Calu3 (cell line): ENCODE measurements at regions not wholly inside any gene's neighbourhood (a gene's known extent, or its start where the extent isn't known, plus 50 kb on each side); places are given as distances from the start of the nearest gene placed in this dataset.
"Not testable (repeated sequence)": the region's sequence is repeated elsewhere in the genome, so short reads cannot be mapped to it uniquely, and the experiment has no call there.

ENCODE experiments used
- BruUV-seq: library from RNA; stranded (reverse); fragments of 400-500 nt; replicated peaks from 2 replicates; lab custom pipeline; 2021; lab: Mats Ljungman, UMichigan
- CTCF ChIA-PET: fragments of 300-600 bp; sonication (Branson Sonifier 250); formaldehyde crosslinking; loops from one replicate; lab custom pipeline; 2022; ENCODE audit warnings: antibody characterized with exemption; lab: Charles Lee
- DNase-seq: peaks from one replicate; pipeline ENCODE4 v3.0.0; 2022
- H3K27ac Mint-ChIP-seq: one replicate; pipeline ENCODE4 v1.8.0; 2022; ENCODE audit warnings: mixed read lengths; ENCODE audit not compliant: unreplicated experiment
- H3K27me3 Mint-ChIP-seq: one replicate; pipeline ENCODE4 v1.8.0; 2022; ENCODE audit warnings: mixed read lengths; ENCODE audit not compliant: unreplicated experiment
- H3K36me3 Mint-ChIP-seq: one replicate; pipeline ENCODE4 v1.8.0; 2022; ENCODE audit warnings: mild to moderate bottlenecking, moderate library complexity, mixed read lengths; ENCODE audit not compliant: insufficient read depth, unreplicated experiment
- H3K4me1 Mint-ChIP-seq: one replicate; pipeline ENCODE4 v1.8.0; 2022; ENCODE audit warnings: mild to moderate bottlenecking, low read depth, mixed read lengths; ENCODE audit not compliant: unreplicated experiment
- H3K4me3 Mint-ChIP-seq: one replicate; pipeline ENCODE4 v1.8.0; 2022; ENCODE audit warnings: mild to moderate bottlenecking, low read depth, moderate library complexity, mixed read lengths; ENCODE audit not compliant: unreplicated experiment
- H3K9me3 Mint-ChIP-seq: one replicate; pipeline ENCODE4 v1.8.0; 2022; ENCODE audit warnings: low read depth, mixed read lengths; ENCODE audit not compliant: unreplicated experiment
- intact Hi-C: fragments of 100-400 bp; cut with micrococcal nuclease; formaldehyde crosslinking; loops from one replicate; pipeline ENCODE4 v1.10.0; 2022; ENCODE audit not compliant: unreplicated experiment

DNA sequence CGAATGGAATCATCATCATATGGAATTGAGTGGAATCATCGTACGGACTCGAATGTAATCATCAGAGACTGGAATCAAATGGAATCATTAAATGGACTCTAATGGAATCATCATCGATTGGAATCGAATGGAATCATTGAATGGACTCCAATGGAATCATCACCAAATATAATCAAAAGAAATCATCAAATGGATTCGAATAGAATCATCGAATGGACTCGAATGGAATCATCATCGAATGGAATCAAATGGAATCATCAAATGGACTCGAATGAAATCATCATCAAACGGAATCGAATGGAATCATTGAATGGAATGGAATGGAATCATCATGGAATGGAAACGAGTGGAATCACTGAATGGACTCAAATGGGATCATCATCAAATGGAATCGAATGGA is 233.5 kb downstream of the SHCBP1 start:
- CTCF ChIA-PET, H3K27me3 Mint-ChIP-seq, H3K4me3 Mint-ChIP-seq: not testable (repeated sequence)

DNA sequence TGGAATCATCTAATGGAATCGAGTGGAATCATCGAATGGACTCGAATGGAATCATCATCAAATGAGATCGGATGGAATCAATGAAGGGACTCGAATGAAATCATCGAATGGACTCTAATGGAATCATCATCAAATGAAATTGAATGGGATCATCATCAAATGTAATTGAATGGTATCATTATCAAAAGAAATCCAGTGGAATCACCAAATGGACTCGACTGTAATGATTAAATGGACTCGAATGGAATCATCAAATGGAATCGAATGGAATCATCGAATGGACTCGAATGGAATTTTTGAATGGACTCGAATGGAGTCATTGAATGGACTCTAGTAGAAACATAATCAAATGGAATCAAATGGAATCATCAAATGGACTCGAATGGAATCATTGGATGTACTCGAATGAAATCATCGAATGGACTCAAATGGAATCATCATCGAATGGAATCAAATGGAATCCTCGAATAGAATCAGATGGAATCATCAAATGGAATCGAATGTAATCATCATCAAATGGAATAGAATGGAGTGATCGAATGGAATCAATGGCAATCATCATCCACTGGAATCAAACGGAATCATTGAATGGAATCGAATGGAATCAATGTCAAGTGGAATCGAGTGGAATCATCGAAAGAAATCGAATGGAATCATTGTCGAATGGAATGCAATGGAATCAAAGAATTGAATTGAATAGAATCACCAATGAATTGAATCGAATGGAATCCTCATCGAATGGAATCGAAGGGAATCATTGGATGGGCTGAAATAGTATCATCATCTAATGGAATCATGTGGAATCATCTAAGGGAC is 234.2 kb downstream of the SHCBP1 start:
- H3K27me3 Mint-ChIP-seq, H3K36me3 Mint-ChIP-seq, H3K4me3 Mint-ChIP-seq, CTCF ChIA-PET, intact Hi-C loops, H3K27ac Mint-ChIP-seq, BruUV-seq, H3K4me1 Mint-ChIP-seq: not testable (repeated sequence)
- H3K9me3 Mint-ChIP-seq, result peaks cover 12% of the 10 kb centered on the region
- DNase-seq, result peak; percentile 42

More for the DNA sequence above, 233.5 kb downstream of the SHCBP1 start:
- BruUV-seq, H3K4me1 Mint-ChIP-seq, H3K36me3 Mint-ChIP-seq, intact Hi-C loops, H3K27ac Mint-ChIP-seq: not testable (repeated sequence)
- peak; percentile 74 for DNase-seq
- H3K9me3 Mint-ChIP-seq, result peaks cover 12% of the 10 kb centered on the region

DNA sequence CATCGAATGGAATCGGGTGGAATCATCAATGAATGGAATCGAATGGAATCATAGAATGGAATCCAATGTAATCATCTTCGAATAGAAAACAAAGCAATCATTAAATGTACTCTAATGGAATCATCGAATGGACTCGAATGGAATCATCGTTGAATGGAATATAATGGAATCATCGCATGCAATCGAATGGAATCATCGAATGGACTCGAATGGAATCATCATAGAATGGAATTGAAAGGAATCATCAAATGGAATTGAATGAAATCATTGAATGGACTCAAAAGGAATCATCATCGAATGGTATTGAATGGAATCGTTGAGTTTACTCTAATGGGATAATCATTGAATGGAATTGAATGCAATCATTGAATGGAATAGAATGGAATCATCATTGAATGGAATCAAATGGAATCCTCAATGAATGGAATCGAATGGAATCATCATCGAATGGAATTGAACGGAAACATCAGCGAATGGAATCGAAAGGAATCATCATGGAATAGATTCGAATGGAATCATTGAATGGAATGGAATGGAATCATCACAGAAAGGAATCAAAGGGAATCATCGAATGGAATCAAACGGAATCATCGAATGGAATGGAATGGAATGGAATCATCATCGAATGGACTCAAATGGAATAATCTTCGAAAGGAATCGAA is 234.9 kb downstream of the SHCBP1 start:
- H3K27ac Mint-ChIP-seq, H3K36me3 Mint-ChIP-seq, DNase-seq, CTCF ChIA-PET, intact Hi-C loops, H3K4me3 Mint-ChIP-seq, H3K4me1 Mint-ChIP-seq, BruUV-seq, H3K27me3 Mint-ChIP-seq: not testable (repeated sequence)
- peaks cover 12% of the 10 kb centered on the region for H3K9me3 Mint-ChIP-seq

DNA sequence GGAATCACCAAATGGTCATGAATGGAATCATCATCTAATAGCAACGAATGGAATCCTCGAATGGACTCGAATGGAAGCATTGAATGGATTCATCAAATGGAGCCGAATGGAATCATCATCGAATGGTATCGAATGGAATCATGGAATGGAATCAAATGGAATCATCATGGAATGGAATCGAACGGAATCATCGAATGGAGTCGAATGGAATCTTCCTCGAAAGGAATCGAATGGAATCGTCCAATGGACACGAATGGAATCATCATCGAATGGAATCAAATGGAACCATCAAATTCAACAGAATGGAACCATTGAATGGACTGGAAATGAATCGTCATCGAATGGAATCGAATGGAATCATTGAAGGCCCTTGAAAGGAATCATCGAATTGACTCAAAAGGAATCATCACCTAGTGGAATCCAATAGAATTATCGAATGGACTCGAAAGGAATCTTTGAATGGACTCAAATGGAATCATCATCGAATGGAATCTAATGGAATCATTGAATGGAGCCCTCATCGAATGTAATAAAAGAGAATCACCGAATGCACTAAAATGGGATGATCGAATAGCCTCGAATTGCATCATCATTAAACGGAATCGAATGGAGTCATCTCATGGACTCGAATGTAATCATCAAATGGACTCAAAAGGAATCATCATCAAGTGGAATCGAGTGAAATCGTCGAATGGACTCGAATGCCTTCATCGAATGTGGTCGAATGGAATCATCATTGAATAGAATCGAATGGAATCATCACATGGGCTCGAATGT is 236.7 kb downstream of the SHCBP1 start:
- H3K4me3 Mint-ChIP-seq, intact Hi-C loops, H3K4me1 Mint-ChIP-seq, H3K9me3 Mint-ChIP-seq, H3K27ac Mint-ChIP-seq, H3K36me3 Mint-ChIP-seq, CTCF ChIA-PET, BruUV-seq, H3K27me3 Mint-ChIP-seq: not testable (repeated sequence)
- DNase-seq, result peak; percentile 15

GRCh38 chr16:46383581-46383980 is 237.6 kb downstream of the SHCBP1 start:
- H3K4me3 Mint-ChIP-seq, CTCF ChIA-PET, H3K27ac Mint-ChIP-seq, H3K27me3 Mint-ChIP-seq, H3K36me3 Mint-ChIP-seq, H3K4me1 Mint-ChIP-seq, BruUV-seq, H3K9me3 Mint-ChIP-seq, intact Hi-C loops, DNase-seq: not testable (repeated sequence)

- H3K27me3 Mint-ChIP-seq, CTCF ChIA-PET, H3K4me3 Mint-ChIP-seq, H3K36me3 Mint-ChIP-seq, H3K4me1 Mint-ChIP-seq, BruUV-seq, intact Hi-C loops, H3K27ac Mint-ChIP-seq, H3K9me3 Mint-ChIP-seq: not testable (repeated sequence)
- peak; percentile 10 for DNase-seq
These were observed 238.2 kb downstream of the SHCBP1 start for GRCh38 chr16:46382791-46383541.

GRCh38 chr16:46382079-46382478 is 239.1 kb downstream of the SHCBP1 start:
- H3K36me3 Mint-ChIP-seq, H3K4me1 Mint-ChIP-seq, DNase-seq, CTCF ChIA-PET, H3K27me3 Mint-ChIP-seq, H3K4me3 Mint-ChIP-seq, BruUV-seq, H3K9me3 Mint-ChIP-seq, intact Hi-C loops, H3K27ac Mint-ChIP-seq: not testable (repeated sequence)

DNA sequence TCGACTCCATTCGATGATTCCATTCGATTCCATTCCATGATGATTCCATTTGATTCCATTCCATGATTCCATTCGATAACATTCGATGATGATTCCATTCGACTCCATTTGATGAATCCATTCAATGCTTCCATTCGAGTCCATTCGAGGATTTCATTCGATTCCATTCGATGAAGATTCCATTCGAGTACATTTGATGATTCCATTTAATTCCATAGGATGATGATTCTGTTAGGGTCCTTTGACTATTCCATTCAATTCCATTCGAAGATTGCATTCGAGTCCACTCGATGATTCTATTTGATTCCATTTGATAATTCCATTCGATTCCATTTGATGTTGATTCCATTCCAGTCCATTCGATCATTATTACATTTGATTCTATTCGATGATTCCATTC is 239.8 kb downstream of the SHCBP1 start:
- H3K4me3 Mint-ChIP-seq, H3K4me1 Mint-ChIP-seq, DNase-seq, BruUV-seq, CTCF ChIA-PET, intact Hi-C loops, H3K36me3 Mint-ChIP-seq, H3K27me3 Mint-ChIP-seq, H3K27ac Mint-ChIP-seq, H3K9me3 Mint-ChIP-seq: not testable (repeated sequence)
